Neuronal stem cell (in vitro differentiated cells): ENCODE measurements at regions not wholly inside any gene's neighbourhood (a gene's known extent, or its start where the extent isn't known, plus 50 kb on each side); places are given as distances from the start of the nearest gene placed in this dataset.

ENCODE experiments used
- DNase-seq: peaks from one replicate; pipeline ENCODE4 v3.0.0-alpha.2; 2013; ENCODE audit warnings: low spot score
- H2AFZ ChIP-seq: one replicate; pipeline ENCODE4 v1.6.1; 2013; ENCODE audit warnings: mild to moderate bottlenecking, low read length, inconsistent platforms
- H2AK5ac ChIP-seq: 2 replicates; pipeline ENCODE4 v1.6.1; 2013; ENCODE audit warnings: low read depth, mild to moderate bottlenecking, inconsistent platforms, low read length, moderate library complexity, mixed read lengths
- H2BK120ac ChIP-seq: 2 replicates; pipeline ENCODE4 v1.6.1; 2013; ENCODE audit warnings: low read depth, mild to moderate bottlenecking, inconsistent platforms, low read length, moderate library complexity, mixed read lengths
- H2BK12ac ChIP-seq: one replicate; pipeline ENCODE4 v1.6.1; 2013; ENCODE audit warnings: low read length, inconsistent platforms
- H2BK15ac ChIP-seq: 2 replicates; pipeline ENCODE4 v1.6.1; 2013; ENCODE audit warnings: mild to moderate bottlenecking, low read length, inconsistent platforms, mixed read lengths
- H2BK5ac ChIP-seq: one replicate; pipeline ENCODE4 v1.6.1; 2013; ENCODE audit warnings: inconsistent platforms, mild to moderate bottlenecking, low read length, moderate library complexity
- H3K14ac ChIP-seq: one replicate; pipeline ENCODE4 v1.6.1; 2013; ENCODE audit warnings: low read length, inconsistent platforms
- H3K18ac ChIP-seq: 2 replicates; pipeline ENCODE4 v1.6.1; 2013; ENCODE audit warnings: low read length, inconsistent platforms
- H3K23ac ChIP-seq: 2 replicates; pipeline ENCODE4 v1.6.1; 2013; ENCODE audit warnings: low read depth, mild to moderate bottlenecking, mixed read lengths, low read length, inconsistent platforms; ENCODE audit not compliant: poor library complexity
- H3K27ac ChIP-seq: replicated peaks from 3 replicates; pipeline ENCODE4 v1.5.1; 2013; ENCODE audit warnings: low read length, inconsistent platforms
- H3K27me3 ChIP-seq, 3 experiments: 2 replicates each; pipeline ENCODE4 v1.6.1; 2013; ENCODE audit warnings: low read length in 3 of 3, mild to moderate bottlenecking in 2 of 3, inconsistent platforms in 1 of 3, low read depth in 1 of 3, mixed read lengths in 1 of 3, moderate library complexity in 1 of 3; ENCODE audit not compliant: control insufficient read depth in 3 of 3, insufficient read depth in 3 of 3
- H3K36me3 ChIP-seq, 2 donors: replicated peaks in 1 of 2; 2 replicates each; pipeline ENCODE4 v1.6.1; 2013; ENCODE audit warnings: low read length in 2 of 2; ENCODE audit not compliant: control insufficient read depth in 2 of 2, insufficient read depth in 2 of 2
- H3K4ac ChIP-seq: 2 replicates; pipeline ENCODE4 v1.6.1; 2013; ENCODE audit warnings: inconsistent platforms, mild to moderate bottlenecking, low read length, moderate library complexity
- H3K4me1 ChIP-seq, 2 donors: 1 replicate in 1 of 2; 2 replicates in 1 of 2; pipeline ENCODE4 v1.6.1; 2013; ENCODE audit warnings: low read length in 2 of 2, low read depth in 1 of 2; ENCODE audit not compliant: control insufficient read depth in 2 of 2, insufficient read depth in 1 of 2
- H3K4me2 ChIP-seq: one replicate; pipeline ENCODE4 v1.6.1; 2013; ENCODE audit warnings: mild to moderate bottlenecking, low read length, inconsistent platforms; ENCODE audit not compliant: insufficient read depth, poor library complexity, severe bottlenecking
- H3K4me3 ChIP-seq, 2 donors: 2 replicates each; pipeline ENCODE4 v1.5.1; 2013; ENCODE audit warnings: low read length in 2 of 2, mild to moderate bottlenecking in 2 of 2, inconsistent platforms in 1 of 2, moderate library complexity in 1 of 2
- H3K79me1 ChIP-seq: one replicate; pipeline ENCODE4 v1.6.1; 2013; ENCODE audit warnings: low read depth, mild to moderate bottlenecking, inconsistent platforms, low read length, moderate library complexity
- H3K9ac ChIP-seq: one replicate; pipeline ENCODE4 v1.6.1; 2013; ENCODE audit warnings: mild to moderate bottlenecking, low read depth, low read length, inconsistent platforms; ENCODE audit not compliant: poor library complexity
- H3K9me3 ChIP-seq, 2 donors: replicated peaks in 1 of 2; 2 replicates each; pipeline versions ENCODE3 to v1.6.1; 2013; ENCODE audit warnings: low read length in 2 of 2, mild to moderate bottlenecking in 2 of 2, inconsistent platforms in 1 of 2, low read depth in 1 of 2, mixed read lengths in 1 of 2, moderate library complexity in 1 of 2; ENCODE audit not compliant: control insufficient read depth in 2 of 2, insufficient read depth in 1 of 2
- H4K8ac ChIP-seq: one replicate; pipeline ENCODE4 v1.6.1; 2013; ENCODE audit warnings: low read depth, mild to moderate bottlenecking, inconsistent platforms, low read length, moderate library complexity
- H4K91ac ChIP-seq: one replicate; pipeline ENCODE4 v1.6.1; 2013; ENCODE audit warnings: low read length, low read depth, mild to moderate bottlenecking, inconsistent platforms; ENCODE audit not compliant: poor library complexity
- WGBS, 2 donors: extraction: QIAGEN DNeasy Blood & Tissue Kit; methylation state at CpG; one replicate each; pipeline ENCODE4 v1.1.7; 2013; ENCODE audit warnings: missing lambda C conversion rate in 2 of 2, mixed read lengths in 1 of 2; ENCODE audit not compliant: insufficient read length in 2 of 2, insufficient replicate concordance in 1 of 2; ENCODE audit errors: extremely low coverage in 2 of 2; 5-methylcytosine and 5-hydroxymethylcytosine counted together

DNA sequence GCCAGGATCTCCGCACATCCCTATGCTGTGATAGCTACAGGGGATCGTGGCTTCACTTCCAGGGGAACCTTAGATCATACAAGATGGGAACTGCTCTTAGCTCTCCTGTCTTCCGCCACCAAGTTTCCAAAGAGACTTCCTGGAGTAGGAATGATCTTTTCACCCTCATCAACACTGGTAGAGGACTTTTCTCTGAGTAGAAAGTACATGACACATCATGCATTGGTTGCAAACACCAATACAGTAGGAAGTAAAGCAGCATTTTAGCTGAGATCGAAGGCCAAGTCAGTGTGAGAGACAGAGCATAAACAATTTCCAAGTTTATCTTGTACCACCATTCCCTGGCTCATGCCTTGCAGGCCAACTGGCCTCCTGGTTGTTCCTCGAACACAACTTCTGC, 113.1 kb upstream of the NEDD9 start:
- no peaks in the 10 kb centered on the region for H3K36me3 ChIP-seq
- no peaks in the 10 kb centered on the region for H3K79me1 ChIP-seq
- H3K18ac ChIP-seq = no peak overlapping the region
- H2BK15ac ChIP-seq = no peak overlapping the region
- no peak overlapping the region for H3K27ac ChIP-seq
- H3K4me2 ChIP-seq = no peak overlapping the region
- H2AK5ac ChIP-seq = no peak overlapping the region
- H3K23ac ChIP-seq = no peak overlapping the region
- peaks cover 0 to 3% of the 10 kb centered on the region in 2 donors for H3K4me1 ChIP-seq
- no CpG with 5 or more reads among the region's 5 CpGs for WGBS, 2 donors
- H3K4me3 ChIP-seq = no peak overlapping the region
- H3K9ac ChIP-seq = no peak overlapping the region
- H3K14ac ChIP-seq = no peak overlapping the region
- no peak overlapping the region for H2BK5ac ChIP-seq
- no peak overlapping the region for H2BK12ac ChIP-seq
- no peak overlapping the region for H4K91ac ChIP-seq
- DNase-seq = no peak
- no peak overlapping the region for H2BK120ac ChIP-seq
- H3K9me3 ChIP-seq = peaks cover under 1 to 4% of the 10 kb centered on the region in 2 donors
- H3K27me3 ChIP-seq = no peaks in the 10 kb centered on the region
- no peak overlapping the region for H4K8ac ChIP-seq
- H3K4ac ChIP-seq = no peak overlapping the region
- H2AFZ ChIP-seq = no peak overlapping the region

DNA sequence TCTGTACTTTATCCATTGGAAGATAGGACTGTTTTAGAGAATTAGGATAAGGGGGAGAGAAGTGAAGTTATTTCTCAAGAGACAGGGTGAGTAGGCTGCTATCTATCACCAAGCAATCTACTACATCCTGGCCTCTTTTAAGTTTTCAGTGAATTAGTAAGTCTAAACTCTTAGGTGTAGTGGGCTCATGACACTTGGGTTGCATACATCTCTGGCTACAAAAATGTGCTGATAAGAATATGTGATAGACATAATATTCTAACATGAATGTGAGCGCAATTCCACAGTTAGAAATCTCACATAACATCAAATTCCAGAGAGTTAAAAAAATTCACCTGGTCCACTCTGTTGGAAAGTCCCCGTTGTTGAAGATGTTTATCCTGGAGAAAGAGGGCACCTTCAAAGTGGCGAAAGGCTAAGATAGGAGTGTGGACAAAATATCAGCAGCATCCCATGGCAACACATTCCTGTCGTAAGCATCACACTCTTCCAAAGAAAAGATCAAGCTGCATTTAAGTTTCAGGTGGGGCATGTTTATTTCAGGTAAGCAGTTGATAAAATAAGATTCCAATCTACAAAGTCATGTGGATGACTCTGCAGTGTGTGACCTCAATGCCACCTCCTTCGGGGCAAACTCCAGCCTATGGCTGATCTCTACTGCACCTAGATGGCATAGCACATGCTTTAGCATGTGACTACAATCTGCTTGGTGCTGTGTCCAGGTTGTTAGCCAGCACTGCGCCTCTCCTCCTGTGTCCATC, 111.7 kb upstream of the NEDD9 start:
- Histone ChIP-seq H2BK15ac (no peak overlapping the region), H2BK12ac (no peak overlapping the region), H3K79me1 (no peaks in the 10 kb centered on the region), H4K91ac (no peak overlapping the region), H3K4me3 (no peak overlapping the region), H3K14ac (no peak overlapping the region), H2AFZ (no peak overlapping the region), H3K4ac (no peak overlapping the region), H3K18ac (peak overlapping the region; percentile 35), H3K27me3 (no peaks in the 10 kb centered on the region), H2BK5ac (no peak overlapping the region), H3K9me3 (peaks cover 0 to 4% of the 10 kb centered on the region in 2 donors), H2AK5ac (no peak overlapping the region), H3K9ac (no peak overlapping the region), H3K27ac (no peak overlapping the region), H3K23ac (no peak overlapping the region), H3K36me3 (no peaks in the 10 kb centered on the region), H4K8ac (no peak overlapping the region), H3K4me1 (peaks cover 0 to 3% of the 10 kb centered on the region in 2 donors), H2BK120ac (no peak overlapping the region), H3K4me2 (no peak overlapping the region)
- no peak for DNase-seq
- WGBS, 2 donors = no CpG with 5 or more reads among the region's 6 CpGs

DNA sequence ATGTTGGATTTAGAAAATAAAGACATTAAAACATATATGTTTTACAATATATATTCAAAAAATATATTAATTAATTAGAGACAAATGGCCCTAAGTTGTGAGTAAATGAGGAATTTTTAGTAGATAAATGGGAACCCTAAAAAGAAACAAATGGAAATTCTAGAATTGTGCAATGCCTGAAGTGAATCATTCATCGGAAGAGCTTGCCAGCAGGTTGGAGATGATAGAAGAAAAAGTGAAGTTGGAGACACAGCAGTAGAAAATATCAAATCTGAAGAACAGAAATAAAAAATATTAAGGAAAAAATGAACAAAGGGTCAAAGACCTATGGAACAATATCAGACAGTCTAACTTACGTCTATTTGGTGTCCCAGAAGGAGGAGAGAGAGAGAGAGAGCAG, 109.4 kb upstream of the NEDD9 start:
- WGBS, 2 donors = no CpG with 5 or more reads among the region's 2 CpGs

DNA sequence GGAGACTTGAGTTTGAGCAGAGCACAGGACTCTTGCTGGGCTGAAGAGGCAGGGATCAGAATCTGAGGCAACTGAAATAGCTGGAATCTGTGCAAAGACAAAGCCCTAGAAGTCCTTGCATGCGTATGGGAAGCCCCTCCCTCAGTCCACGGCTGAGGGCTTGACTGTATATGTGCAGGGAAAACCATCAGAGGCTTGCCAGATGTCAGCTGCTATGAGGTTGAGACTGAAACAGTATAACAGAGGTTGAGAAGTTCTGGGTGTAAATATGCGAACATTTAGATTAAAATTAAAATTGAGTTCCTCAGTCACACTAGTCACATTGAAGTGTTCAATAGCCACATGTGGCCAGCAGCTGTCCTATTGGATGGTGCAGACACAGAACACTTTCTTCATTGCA, 108.8 kb upstream of the NEDD9 start:
- Histone ChIP-seq H2BK15ac (no peak overlapping the region), H4K91ac (no peak overlapping the region), H3K79me1 (no peaks in the 10 kb centered on the region), H3K27me3 (no peaks in the 10 kb centered on the region), H2BK120ac (no peak overlapping the region), H3K4me3 (no peak overlapping the region), H2AK5ac (no peak overlapping the region), H3K23ac (no peak overlapping the region), H2BK12ac (no peak overlapping the region), H3K9ac (no peak overlapping the region), H3K4ac (no peak overlapping the region), H3K4me2 (no peak overlapping the region), H2AFZ (no peak overlapping the region), H3K36me3 (no peaks in the 10 kb centered on the region), H3K9me3 (peaks cover 0 to 2% of the 10 kb centered on the region in 2 donors), H4K8ac (no peak overlapping the region), H3K4me1 (peaks cover 0 to 3% of the 10 kb centered on the region in 2 donors), H2BK5ac (no peak overlapping the region), H3K14ac (no peak overlapping the region), H3K27ac (no peak overlapping the region), H3K18ac (no peak overlapping the region)
- DNase-seq = no peak
- no CpG with 5 or more reads among the region's 3 CpGs for WGBS, 2 donors

More for the DNA sequence above, 109.4 kb upstream of the NEDD9 start:
- no peak overlapping the region for H3K14ac ChIP-seq
- no peak overlapping the region for H3K9ac ChIP-seq
- no peak overlapping the region for H3K4me2 ChIP-seq
- no peak overlapping the region for H2AFZ ChIP-seq
- H3K4me3 ChIP-seq = no peak overlapping the region
- no peak overlapping the region for H2BK120ac ChIP-seq
- H2BK5ac ChIP-seq = no peak overlapping the region
- no peak overlapping the region for H3K18ac ChIP-seq
- no peak overlapping the region for H2AK5ac ChIP-seq
- no peak for DNase-seq
- H2BK15ac ChIP-seq = no peak overlapping the region
- no peaks in the 10 kb centered on the region for H3K36me3 ChIP-seq
- no peaks in the 10 kb centered on the region for H3K79me1 ChIP-seq
- H3K27me3 ChIP-seq = no peaks in the 10 kb centered on the region
- no peak overlapping the region for H2BK12ac ChIP-seq
- no peak overlapping the region for H3K27ac ChIP-seq
- no peak overlapping the region for H3K4ac ChIP-seq
- H3K9me3 ChIP-seq = peaks cover 0 to 3% of the 10 kb centered on the region in 2 donors
- H4K8ac ChIP-seq = no peak overlapping the region
- peaks cover 0 to 3% of the 10 kb centered on the region in 2 donors for H3K4me1 ChIP-seq
- H4K91ac ChIP-seq = no peak overlapping the region
- H3K23ac ChIP-seq = no peak overlapping the region
